H9 (cell line): ENCODE measurements at regions not wholly inside any gene's neighbourhood (a gene's known extent, or its start where the extent isn't known, plus 50 kb on each side); places are given as distances from the start of the nearest gene placed in this dataset.
A peak's percentile ranks its signal among the peaks of the same experiment; 100 is the strongest.

ENCODE experiments used
- DNase-seq: peaks from one replicate; pipeline ENCODE4 v3.0.0-alpha.2; 2017
- H2AFZ ChIP-seq: one replicate; pipeline ENCODE4 v1.6.1; 2013; ENCODE audit warnings: mild to moderate bottlenecking, low read length, control low read depth, moderate library complexity
- H2AK5ac ChIP-seq: 2 replicates; pipeline ENCODE4 v1.6.1; 2013; ENCODE audit warnings: low read length, control low read depth, mixed read lengths; ENCODE audit not compliant: insufficient read length
- H2BK120ac ChIP-seq: one replicate; pipeline ENCODE4 v1.6.1; 2013; ENCODE audit warnings: low read depth, mild to moderate bottlenecking, low read length, control low read depth, inconsistent platforms; ENCODE audit not compliant: poor library complexity, severe bottlenecking
- H2BK12ac ChIP-seq: 2 replicates; pipeline ENCODE4 v1.6.1; 2013; ENCODE audit warnings: low read length, control low read depth, mixed read lengths, low read depth; ENCODE audit not compliant: insufficient read length
- H2BK15ac ChIP-seq: 2 replicates; pipeline ENCODE4 v1.6.1; 2013; ENCODE audit warnings: low read depth, low read length, control low read depth
- H2BK20ac ChIP-seq: one replicate; pipeline ENCODE4 v1.6.1; 2013; ENCODE audit warnings: low read depth, mild to moderate bottlenecking, low read length, control low read depth, inconsistent platforms; ENCODE audit not compliant: poor library complexity, severe bottlenecking
- H2BK5ac ChIP-seq: 2 replicates; pipeline ENCODE4 v1.6.1; 2013; ENCODE audit warnings: low read length, control low read depth, mixed read lengths; ENCODE audit not compliant: insufficient read length
- H3K14ac ChIP-seq: 2 replicates; pipeline ENCODE4 v1.6.1; 2013; ENCODE audit warnings: low read length, control low read depth; ENCODE audit not compliant: insufficient read depth
- H3K18ac ChIP-seq: 2 replicates; pipeline ENCODE4 v1.6.1; 2013; ENCODE audit warnings: low read depth, mild to moderate bottlenecking, mixed read lengths, low read length, control low read depth; ENCODE audit not compliant: insufficient read length
- H3K23ac ChIP-seq: 2 replicates; pipeline ENCODE4 v1.6.1; 2013; ENCODE audit warnings: low read length, control low read depth, mixed read lengths, low read depth; ENCODE audit not compliant: insufficient read length
- H3K23me2 ChIP-seq: 2 replicates; pipeline ENCODE4 v1.6.1; 2013; ENCODE audit warnings: low read depth, mild to moderate bottlenecking, mixed read lengths, low read length, control low read depth; ENCODE audit not compliant: insufficient read length, poor library complexity, severe bottlenecking
- H3K27ac ChIP-seq: 2 replicates; pipeline ENCODE4 v1.5.1; 2013; ENCODE audit warnings: low read length, control low read depth, mixed read lengths, low read depth; ENCODE audit not compliant: insufficient read length
- H3K27me3 ChIP-seq: 2 replicates; pipeline ENCODE4 v1.6.1; 2013; ENCODE audit warnings: low read length, control low read depth, inconsistent platforms; ENCODE audit not compliant: insufficient read depth
- H3K4ac ChIP-seq: 2 replicates; pipeline ENCODE4 v1.6.1; 2013; ENCODE audit warnings: low read depth, mild to moderate bottlenecking, control low read depth, inconsistent platforms, low read length, moderate library complexity
- H3K4me1 ChIP-seq: 2 replicates; pipeline ENCODE4 v1.6.1; 2013; ENCODE audit warnings: low read length, control low read depth, inconsistent platforms; ENCODE audit not compliant: insufficient read depth
- H3K4me2 ChIP-seq: 2 replicates; pipeline ENCODE4 v1.6.1; 2013; ENCODE audit warnings: low read length, control low read depth, mixed read lengths; ENCODE audit not compliant: insufficient read length, insufficient read depth
- H3K56ac ChIP-seq: 2 replicates; pipeline ENCODE4 v1.6.1; 2013; ENCODE audit warnings: low read depth, mild to moderate bottlenecking, mixed read lengths, low read length, control low read depth; ENCODE audit not compliant: insufficient read length
- H3K79me1 ChIP-seq: 2 replicates; pipeline ENCODE4 v1.6.1; 2013; ENCODE audit warnings: low read depth, mild to moderate bottlenecking, moderate library complexity, low read length, control low read depth, inconsistent platforms; ENCODE audit not compliant: insufficient read depth, poor library complexity, severe bottlenecking
- H3K79me2 ChIP-seq: 2 replicates; pipeline ENCODE4 v1.6.1; 2013; ENCODE audit warnings: low read length, control low read depth, inconsistent platforms; ENCODE audit not compliant: insufficient read depth
- H3K9ac ChIP-seq: 2 replicates; pipeline ENCODE4 v1.6.1; 2013; ENCODE audit warnings: low read length, control low read depth, mixed read lengths; ENCODE audit not compliant: insufficient read length; ENCODE audit errors: extremely low read depth
- H3K9me3 ChIP-seq: one replicate; pipeline ENCODE4 v1.6.1; 2013; ENCODE audit warnings: low read depth, low read length, inconsistent platforms; ENCODE audit not compliant: control insufficient read depth
- H3T11ph ChIP-seq: one replicate; pipeline ENCODE4 v1.6.1; 2013; ENCODE audit warnings: mild to moderate bottlenecking, low read length, control low read depth, inconsistent platforms
- H4K20me1 ChIP-seq: one replicate; pipeline ENCODE4 v1.6.1; 2013; ENCODE audit not compliant: control insufficient read depth, insufficient read length, insufficient read depth
- H4K5ac ChIP-seq: 2 replicates; pipeline ENCODE4 v1.6.1; 2013; ENCODE audit warnings: low read depth, mild to moderate bottlenecking, mixed read lengths, low read length, control low read depth; ENCODE audit not compliant: insufficient read length
- H4K8ac ChIP-seq: replicated peaks from 2 replicates; pipeline ENCODE4 v1.6.1; 2013; ENCODE audit warnings: low read length, control low read depth, mixed read lengths, low read depth; ENCODE audit not compliant: insufficient read length
- H4K91ac ChIP-seq: 2 replicates; pipeline ENCODE4 v1.6.1; 2013; ENCODE audit warnings: low read depth, mild to moderate bottlenecking, moderate library complexity, mixed read lengths, low read length, control low read depth; ENCODE audit not compliant: insufficient read length
- H3K27ac Mint-ChIP-seq, 3 experiments: 2 replicates in 2 of 3; 3 replicates in 1 of 3; pipeline ENCODE4 v1.8.0; 2020 to 2021; ENCODE audit warnings: mixed read lengths in 3 of 3, mild to moderate bottlenecking in 1 of 3, moderate library complexity in 1 of 3
- H3K27me3 Mint-ChIP-seq: 2 replicates; pipeline ENCODE4 v1.8.0; 2021; ENCODE audit warnings: low read depth, mild to moderate bottlenecking, moderate library complexity, mixed read lengths
- H3K36me3 Mint-ChIP-seq, 3 experiments: 2 replicates in 2 of 3; 3 replicates in 1 of 3; pipeline ENCODE4 v1.8.0; 2020 to 2021; ENCODE audit warnings: low read depth in 3 of 3, mixed read lengths in 3 of 3; ENCODE audit not compliant: insufficient read depth in 1 of 3
- H3K4me1 Mint-ChIP-seq, 2 experiments: 2 replicates each; pipeline ENCODE4 v1.8.0; 2020; ENCODE audit warnings: mixed read lengths in 2 of 2
- H3K4me3 Mint-ChIP-seq, 2 experiments: 2 replicates in 1 of 2; 3 replicates in 1 of 2; pipeline ENCODE4 v1.8.0; 2020 to 2021; ENCODE audit warnings: mild to moderate bottlenecking in 2 of 2, mixed read lengths in 2 of 2, moderate library complexity in 1 of 2
- H3K9me3 Mint-ChIP-seq, 2 experiments: 2 replicates in 1 of 2; 3 replicates in 1 of 2; pipeline ENCODE4 v1.8.0; 2020; ENCODE audit warnings: mild to moderate bottlenecking in 2 of 2, mixed read lengths in 2 of 2, moderate library complexity in 1 of 2
- CTCF ChIP-seq: fragments of 200-600 bp; sonication (generic); conservative IDR thresholded peaks from 3 replicates; pipeline ENCODE4 v1.8.0; 2021; ENCODE audit warnings: antibody characterized with exemption, mild to moderate bottlenecking
- WGBS: extraction: QIAGEN DNeasy Blood & Tissue Kit; methylation state at CpG from one replicate; pipeline ENCODE4 v1.1.7; 2013; ENCODE audit warnings: missing lambda C conversion rate, low lambda C conversion rate, mixed read lengths; ENCODE audit not compliant: insufficient read length; ENCODE audit errors: extremely low coverage; 5-methylcytosine and 5-hydroxymethylcytosine counted together

GRCh38 chr2:47720559-47720958, 62.4 kb upstream of the MSH6 start:
- H3K4me1 Mint-ChIP-seq = peaks cover 15 to 17% of the 10 kb centered on the region in 2 experiments
- Histone ChIP-seq H3K4ac (no peak overlapping the region), H3K79me1 (no peaks in the 10 kb centered on the region), H3K27ac (no peak overlapping the region), H4K5ac (no peak overlapping the region), H2BK5ac (no peak overlapping the region), H4K91ac (no peak overlapping the region), H3K4me1 (no peaks in the 10 kb centered on the region), H3K4me2 (no peak overlapping the region), H3K56ac (no peak overlapping the region), H3K9ac (no peak overlapping the region), H3K18ac (no peak overlapping the region), H3K23me2 (no peaks in the 10 kb centered on the region), H3K23ac (no peak overlapping the region), H3K79me2 (no peaks in the 10 kb centered on the region), H3K27me3 (no peaks in the 10 kb centered on the region), H3K9me3 (no peaks in the 10 kb centered on the region), H3T11ph (no peak overlapping the region), H2AK5ac (no peak overlapping the region), H3K14ac (no peak overlapping the region), H2BK15ac (no peak overlapping the region), H4K20me1 (no peaks in the 10 kb centered on the region), H4K8ac (no peak overlapping the region), H2BK12ac (no peak overlapping the region), H2BK20ac (no peak overlapping the region), H2AFZ (no peak overlapping the region), H2BK120ac (no peak overlapping the region)
- H3K9me3 Mint-ChIP-seq = peaks cover 13 to 14% of the 10 kb centered on the region in 2 experiments
- H3K27me3 Mint-ChIP-seq = no peaks in the 10 kb centered on the region
- no peak for TF ChIP-seq CTCF
- H3K36me3 Mint-ChIP-seq = peaks cover 10 to 15% (median 12%) of the 10 kb centered on the region in 3 experiments
- DNase-seq = no peak
- no peak overlapping the region for H3K4me3 Mint-ChIP-seq
- peak overlapping the region; percentile 7 to 82 (median 36); a peak in 2 of 7 replicates for H3K27ac Mint-ChIP-seq
- no CpG with 5 or more reads among the region's 2 CpGs for WGBS
